NCI-H2227 (cell line): ENCODE measurements at regions not wholly inside any gene's neighbourhood (a gene's known extent, or its start where the extent isn't known, plus 50 kb on each side); places are given as distances from the start of the nearest gene placed in this dataset.
"Not testable (repeated sequence)": the region's sequence is repeated elsewhere in the genome, so short reads cannot be mapped to it uniquely, and the experiment has no call there.

ENCODE experiments used
- DNase-seq: peaks from one replicate; lab custom pipeline; 2025; ENCODE audit not compliant: unreplicated experiment; lab: John Stamatoyannopoulos, UW

- no peak for DNase-seq
These were observed 382.0 kb upstream of the NOCT start for GRCh38 chr4:138633580-138633904.

DNA sequence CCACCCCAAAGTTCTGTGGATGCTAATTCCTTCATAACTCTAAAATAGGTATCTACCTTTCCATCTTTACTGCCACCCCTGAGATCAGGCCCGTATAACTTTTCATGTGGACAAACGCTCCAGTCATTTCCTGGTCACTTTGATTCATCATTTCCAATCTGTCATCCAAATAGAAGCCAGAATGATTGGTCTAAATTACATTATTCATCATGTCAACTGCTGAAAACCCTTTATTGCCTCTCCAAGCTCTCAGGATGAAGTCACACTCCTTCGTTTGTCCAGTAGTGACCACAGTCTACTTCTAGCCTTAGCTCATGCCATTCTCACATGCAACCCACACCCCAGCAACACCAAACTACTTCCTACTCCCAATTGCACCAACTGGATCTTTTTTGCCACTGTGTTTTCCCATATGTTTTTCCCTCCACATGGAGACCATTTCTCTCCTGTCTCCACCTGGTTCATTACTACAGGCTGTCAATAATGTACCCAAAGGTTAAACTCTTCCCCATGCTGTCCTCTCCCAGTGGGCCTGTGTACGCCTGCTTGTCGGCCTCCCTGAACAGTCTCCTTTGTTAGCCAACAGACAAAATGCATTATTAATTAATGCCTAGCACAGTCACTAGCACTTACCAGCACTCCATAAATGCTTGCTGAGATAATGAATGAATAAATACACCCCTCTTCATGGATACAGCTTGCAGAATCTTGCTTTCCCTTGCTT is 382.6 kb upstream of the NOCT start:
- no peak for DNase-seq

DNA sequence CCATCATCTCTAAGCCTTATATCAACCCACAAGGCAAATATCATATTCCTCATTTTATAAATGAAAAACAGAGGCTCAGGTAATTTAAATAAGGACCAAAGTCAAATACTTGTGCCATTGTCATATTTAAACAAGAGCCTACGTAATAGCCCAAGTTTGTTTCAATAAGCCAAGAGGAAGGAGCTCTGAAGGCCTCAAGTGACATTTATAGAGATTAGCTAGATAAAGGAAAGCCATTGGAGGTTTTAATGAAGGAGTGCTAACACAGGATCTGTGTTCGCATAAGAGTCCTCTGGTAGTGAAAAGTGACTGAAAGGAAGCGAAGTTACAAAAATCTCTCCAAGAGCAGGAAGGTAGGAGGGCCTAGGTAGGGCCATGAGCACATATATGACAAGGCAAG is 384.9 kb upstream of the NOCT start:
- DNase-seq, result no peak

DNA sequence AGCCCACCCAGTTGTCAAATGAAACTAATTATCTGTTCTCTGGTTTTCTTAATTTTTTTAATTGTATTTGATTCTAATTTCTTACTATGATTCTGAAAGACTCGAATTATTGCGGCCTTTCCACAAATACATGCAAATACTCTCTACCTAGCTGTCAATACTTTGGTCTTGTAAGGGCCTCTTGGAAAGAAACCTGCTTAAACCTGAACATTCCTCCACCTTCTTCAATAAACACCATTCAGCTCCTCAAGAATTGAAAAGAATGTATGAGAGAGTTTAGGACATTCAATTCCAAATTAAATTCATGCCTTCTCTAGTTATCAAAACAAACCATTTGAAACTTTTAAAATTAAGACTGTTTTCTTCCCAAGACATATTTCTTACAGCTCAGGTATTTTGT is 385.9 kb upstream of the NOCT start:
- no peak for DNase-seq

DNA sequence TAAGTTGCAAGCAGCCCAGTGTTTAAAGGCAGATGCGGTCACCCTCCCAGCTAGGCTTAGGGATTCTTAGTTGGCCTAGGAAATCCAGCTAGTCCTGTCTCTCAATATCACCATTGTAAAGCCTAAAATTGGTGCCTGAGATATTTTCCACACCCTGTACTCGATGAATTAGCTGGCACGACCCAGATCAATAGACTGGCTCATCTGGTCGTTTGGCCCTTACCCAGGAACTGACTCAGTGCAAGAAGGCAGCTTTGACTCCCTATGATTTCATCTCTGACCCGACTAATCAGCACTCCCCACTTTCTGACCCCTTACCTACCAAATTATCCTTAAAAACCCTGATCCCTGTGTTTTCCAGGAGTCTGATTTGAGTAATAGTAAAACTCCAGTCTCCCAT is 384.9 kb upstream of the SLC7A11 start:
- no peak for DNase-seq

DNA sequence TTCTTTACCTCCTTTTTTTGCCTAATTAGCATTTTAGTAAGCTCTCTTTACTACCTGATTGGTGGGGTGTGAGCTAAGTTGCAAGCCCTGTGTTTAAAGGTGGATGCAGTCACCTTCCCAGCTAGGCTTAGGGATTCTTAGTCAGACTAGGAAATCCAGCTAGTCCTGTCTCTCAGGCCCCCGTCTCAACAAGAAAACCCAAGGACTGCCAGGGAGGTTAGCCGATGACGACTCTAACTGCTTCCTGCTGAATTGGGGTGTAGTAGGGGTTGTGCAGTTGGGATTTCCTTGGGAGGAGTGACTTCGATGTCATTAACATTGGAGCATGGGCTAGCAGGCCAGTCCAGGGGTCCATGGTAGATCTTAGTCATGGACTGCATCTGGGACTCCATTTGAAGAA is 380.2 kb upstream of the SLC7A11 start:
- DNase-seq, result not testable (repeated sequence)

DNA sequence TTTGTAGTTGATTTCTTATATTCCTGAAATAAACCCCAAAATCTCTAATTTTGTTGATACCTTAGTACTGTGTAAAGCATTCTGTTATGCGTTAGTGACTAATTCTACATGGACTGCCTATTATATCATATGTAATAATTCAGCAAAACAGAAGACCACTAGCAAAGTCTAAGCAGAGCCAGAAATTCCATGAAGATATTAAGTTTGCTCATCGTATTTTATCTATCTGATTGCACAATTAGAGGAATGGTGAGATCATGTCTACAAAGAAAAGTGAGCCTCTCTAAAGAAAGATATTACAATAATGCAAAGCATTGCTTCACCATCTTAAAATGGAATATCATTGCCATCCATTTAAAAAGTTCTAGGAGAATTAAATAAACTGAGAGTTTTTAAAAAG is 374.6 kb upstream of the SLC7A11 start:
- DNase-seq, result no peak

GRCh38 chr4:138614398-138615142 is 372.4 kb upstream of the SLC7A11 start:
- DNase-seq, result no peak

DNA sequence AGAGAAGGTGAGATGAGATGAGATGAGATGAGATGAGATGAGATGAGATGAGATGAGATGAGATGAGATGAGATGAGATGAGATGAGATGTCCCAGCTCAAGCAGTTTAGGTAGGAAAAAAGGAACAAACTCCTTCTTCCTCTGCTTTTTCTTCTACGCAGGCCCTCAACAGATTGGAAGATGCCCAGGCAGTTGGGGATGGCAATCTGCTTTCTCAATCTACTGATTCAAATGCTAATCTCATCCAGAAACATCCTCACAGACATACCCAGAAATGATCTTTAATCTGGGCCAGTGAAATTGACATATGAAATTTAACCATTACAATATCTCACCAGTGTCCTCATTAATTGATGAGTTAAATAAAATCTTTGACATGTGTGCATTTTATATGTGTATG is 370.3 kb upstream of the SLC7A11 start:
- DNase-seq, result no peak

DNA sequence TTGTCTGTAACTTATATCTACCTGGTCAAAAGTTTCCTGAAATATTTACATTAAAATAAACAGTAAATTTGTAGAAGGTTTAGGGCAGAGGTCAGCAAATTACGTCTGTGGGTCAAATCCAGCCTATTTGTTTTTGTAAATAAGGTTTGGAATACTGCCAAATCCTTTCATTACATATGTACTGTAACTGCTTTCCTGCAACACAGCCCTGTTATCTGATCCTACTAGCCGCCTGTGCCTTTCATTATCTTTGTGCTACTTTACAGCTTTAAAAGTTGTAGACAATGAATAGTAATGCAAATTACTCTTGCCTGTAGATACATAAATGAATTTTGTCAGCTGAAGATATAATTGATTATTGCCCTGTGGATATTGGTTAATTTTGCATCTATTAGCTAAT is 369.6 kb upstream of the SLC7A11 start:
- peak; percentile 13 for DNase-seq

DNA sequence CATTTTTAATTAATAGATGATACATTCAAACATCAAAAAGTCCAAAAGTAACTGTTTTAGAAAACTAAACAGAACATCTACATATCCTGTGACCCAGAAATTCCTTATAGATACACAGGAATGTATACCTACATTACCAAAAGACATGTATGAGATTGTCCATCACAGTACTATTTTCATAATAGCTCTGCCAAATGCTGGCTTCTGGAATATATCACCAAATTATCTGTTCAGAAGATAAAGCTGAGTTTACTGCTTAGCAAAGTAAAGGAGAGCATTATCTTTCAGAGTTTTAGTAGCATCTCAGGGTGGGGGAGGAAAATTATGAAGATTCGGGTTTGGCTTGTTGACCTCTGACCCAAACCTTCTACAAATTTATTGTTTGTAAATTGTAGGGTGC is 368.9 kb upstream of the SLC7A11 start:
- DNase-seq, result peak; percentile 28

DNA sequence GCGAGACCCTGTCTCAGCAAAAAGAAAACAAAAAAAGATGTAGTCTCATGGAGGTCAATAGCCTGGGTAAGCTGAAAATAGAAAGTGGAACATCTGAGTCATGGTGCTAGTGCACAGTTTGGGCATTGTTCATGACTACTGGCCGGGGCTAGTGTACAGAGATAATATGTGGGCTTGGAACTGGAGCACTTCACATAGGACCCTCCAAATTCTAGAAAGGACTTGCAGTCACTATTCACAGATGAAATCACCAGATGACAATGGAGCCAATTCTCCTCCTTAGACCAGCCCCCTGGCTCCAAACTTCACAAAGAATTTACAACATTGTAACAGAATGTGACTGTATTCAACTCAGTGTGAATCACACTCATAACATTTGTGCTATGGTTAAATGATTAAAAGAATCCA is 367.8 kb upstream of the SLC7A11 start:
- no peak for DNase-seq

GRCh38 chr4:138604556-138604955 is 362.4 kb upstream of the SLC7A11 start:
- DNase-seq, result no peak

DNA sequence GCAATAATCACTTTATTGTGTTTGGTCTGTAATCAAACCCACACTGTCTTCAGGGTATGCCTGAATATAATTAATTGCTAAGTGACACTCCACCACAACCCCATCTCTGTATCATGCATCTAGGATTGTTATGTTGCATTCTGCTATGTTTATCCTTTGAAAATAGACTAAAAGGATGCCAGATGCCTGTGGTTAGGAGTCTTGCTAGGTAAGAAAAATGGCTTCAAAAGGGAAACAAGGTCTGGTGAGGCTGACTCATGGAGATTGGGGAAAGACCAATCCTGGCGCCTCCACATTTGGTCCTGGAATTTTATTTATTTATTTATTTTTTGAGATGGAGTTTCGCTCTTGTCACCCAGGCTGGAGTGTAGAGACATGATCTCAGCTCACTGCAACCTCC is 360.5 kb upstream of the SLC7A11 start:
- no peak for DNase-seq

DNA sequence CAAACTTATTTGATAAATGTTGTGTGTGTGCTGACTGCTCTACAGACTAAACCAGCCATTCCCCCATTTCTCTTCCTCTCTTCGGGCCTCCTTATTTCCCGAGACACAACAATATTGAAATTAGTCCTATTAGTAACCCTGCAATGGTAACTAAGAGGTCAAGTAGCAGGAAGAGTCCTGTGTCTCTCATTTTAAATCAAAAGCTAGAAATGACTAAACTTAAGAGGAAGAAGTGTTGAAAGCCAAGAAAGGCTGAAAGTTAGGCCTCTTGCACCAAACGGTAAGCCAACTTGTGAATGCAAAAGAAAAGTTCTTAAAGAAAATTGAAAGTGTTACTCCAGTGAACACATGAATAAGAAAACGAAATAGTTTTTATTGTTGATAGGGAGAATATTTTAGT is 357.8 kb upstream of the SLC7A11 start:
- DNase-seq, result no peak

GRCh38 chr4:138598226-138598625 is 356.1 kb upstream of the SLC7A11 start:
- DNase-seq, result no peak

DNA sequence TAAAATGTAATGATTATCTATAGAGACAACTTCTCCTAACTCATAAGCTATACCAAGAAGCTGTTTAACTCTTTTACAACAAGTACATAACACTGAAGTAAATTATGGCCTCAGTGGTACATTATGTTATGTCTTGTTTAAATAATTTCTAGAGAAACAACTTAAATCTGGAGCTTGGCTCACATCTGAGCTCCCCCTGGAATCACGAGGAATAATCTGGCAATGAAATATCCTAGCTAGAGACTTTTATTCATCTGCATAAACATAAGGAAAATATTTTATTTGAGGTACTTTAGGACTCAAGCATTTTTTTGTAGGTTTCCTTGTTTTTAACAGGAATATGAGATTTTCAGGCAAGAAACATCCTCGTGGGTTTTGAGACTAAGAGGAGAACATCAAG is 354.7 kb upstream of the SLC7A11 start:
- DNase-seq, result no peak

GRCh38 chr4:138595731-138596460 is 353.7 kb upstream of the SLC7A11 start:
- DNase-seq, result no peak

DNA sequence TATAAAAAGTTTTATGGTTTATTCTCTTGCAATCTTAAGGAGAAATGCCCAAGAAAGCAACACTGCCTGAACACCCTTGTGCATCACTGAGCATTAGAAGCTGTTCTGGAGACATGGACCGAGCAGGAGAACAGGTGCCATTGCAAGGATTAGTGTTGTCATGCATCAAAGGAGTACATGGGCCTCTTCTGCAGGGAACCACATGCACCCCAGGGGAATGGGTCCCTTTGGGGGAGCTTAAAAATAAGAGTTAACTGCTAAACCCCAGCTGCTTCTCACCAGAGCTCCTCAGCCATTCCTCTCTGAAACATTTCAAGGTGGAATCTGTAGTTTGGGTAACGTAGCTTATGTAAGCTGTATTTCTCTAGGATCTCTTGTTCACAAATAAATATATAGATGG is 353.0 kb upstream of the SLC7A11 start:
- no peak for DNase-seq

- DNase-seq, result peak; percentile 2
These were observed 350.6 kb upstream of the SLC7A11 start for GRCh38 chr4:138592796-138593195.

DNA sequence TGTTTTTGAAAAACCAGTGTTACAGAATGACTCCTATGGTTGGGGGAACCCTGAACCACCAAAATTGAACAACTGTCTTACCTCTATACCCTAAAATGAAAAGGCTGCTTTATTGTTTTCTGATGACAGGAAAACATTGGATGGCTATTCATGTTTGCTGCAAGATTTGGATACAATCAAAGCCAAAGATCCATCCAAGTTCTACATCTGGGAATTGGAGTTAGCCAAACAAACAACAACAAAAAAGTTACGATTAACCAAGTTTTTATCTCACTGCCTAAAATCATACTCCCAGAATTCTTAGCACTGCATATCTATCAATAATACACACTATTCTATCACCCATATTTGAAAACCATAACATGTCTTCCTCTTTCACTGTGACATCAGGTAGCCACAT is 349.7 kb upstream of the SLC7A11 start:
- no peak for DNase-seq

DNA sequence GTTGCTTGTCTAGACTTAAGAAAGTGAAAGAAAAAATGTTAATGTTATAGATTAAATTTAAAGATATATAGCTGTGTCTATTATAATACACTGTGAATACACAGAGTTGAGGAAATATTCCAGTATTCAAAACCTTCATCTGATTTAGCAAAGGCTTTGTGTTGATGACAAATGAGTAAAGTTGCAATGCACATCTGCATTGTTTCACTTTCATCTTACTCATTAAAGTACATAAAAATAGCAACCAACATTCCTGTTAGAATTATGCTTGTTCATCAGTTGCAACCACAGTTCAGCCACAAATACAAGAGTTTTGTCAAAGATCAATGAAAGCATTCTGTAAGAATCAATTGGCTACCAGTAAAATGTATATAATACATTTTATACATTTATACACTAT is 346.4 kb upstream of the SLC7A11 start:
- no peak for DNase-seq
